PFSK-1 (cell line): ENCODE measurements at regions not wholly inside any gene's neighbourhood (a gene's known extent, or its start where the extent isn't known, plus 50 kb on each side); places are given as distances from the start of the nearest gene placed in this dataset.

Source experiments
- POLR2AphosphoS5 ChIP-seq: IDR thresholded peaks from 2 replicates; pipeline ENCODE4 v1.6.1; 2012; ENCODE audit warnings: low read depth, mild to moderate bottlenecking, control low read depth, low read length, moderate library complexity
- REST ChIP-seq, 2 experiments: IDR thresholded peaks; 2 replicates each; pipeline versions ENCODE4 v1.6.1 to v1.8.0; 2011 to 2012; ENCODE audit warnings: low read depth in 2 of 2, low read length in 2 of 2, control low read depth in 1 of 2, inconsistent platforms in 1 of 2, mild to moderate bottlenecking in 1 of 2, moderate library complexity in 1 of 2; ENCODE audit not compliant: insufficient read depth in 1 of 2
- SIN3A ChIP-seq: IDR thresholded peaks from 2 replicates; pipeline ENCODE4 v1.6.1; 2012; ENCODE audit warnings: mild to moderate bottlenecking, low read length, moderate library complexity, borderline replicate concordance; ENCODE audit not compliant: insufficient read depth
- TAF1 ChIP-seq: IDR thresholded peaks from 2 replicates; pipeline ENCODE4 v1.6.1; 2012; ENCODE audit warnings: low read length, control low read depth, borderline replicate concordance; ENCODE audit not compliant: insufficient read depth

DNA sequence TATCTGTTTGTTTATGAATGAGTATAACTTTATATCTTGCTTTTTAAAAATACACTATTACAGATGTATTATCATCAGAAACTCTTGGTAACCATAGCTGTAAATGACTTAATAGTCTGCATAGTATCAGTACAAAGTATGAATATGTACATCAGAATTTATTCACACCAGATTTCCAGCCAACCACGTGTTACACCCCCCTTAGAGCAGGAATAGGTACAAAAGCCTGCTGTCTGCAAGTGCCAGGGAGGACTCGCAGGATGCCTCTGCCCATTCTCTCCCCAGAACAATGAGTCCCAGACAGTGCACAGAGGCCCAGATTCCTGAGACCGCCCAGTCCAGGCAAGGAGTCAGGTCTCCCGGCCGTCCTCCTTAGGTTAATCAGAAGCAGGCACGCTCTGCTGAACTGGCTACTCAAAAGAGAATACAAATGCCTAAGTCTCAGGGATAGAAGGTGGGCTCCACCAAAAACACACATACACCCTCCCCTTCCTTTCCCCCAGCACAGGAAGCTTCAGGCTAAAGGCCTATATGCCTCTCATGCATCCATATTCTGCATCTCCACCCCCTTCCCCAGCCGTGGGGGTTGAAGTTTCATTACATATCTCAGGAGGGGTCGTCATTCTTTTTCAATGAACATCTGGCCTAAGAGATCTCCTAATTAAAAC lies 159.1 kb upstream of the CDH11 start:
- TF ChIP-seq SIN3A (no peak), POLR2AphosphoS5 (no peak), TAF1 (no peak), REST (IDR thresholded peaks at IDR 0.05; ENCODE audit: insufficient read depth in 1 of 2, low read depth in 2 of 2, low read length in 2 of 2) (no peak)
